Thoracic aorta (tissue), 2 donors: ENCODE measurements at regions not wholly inside any gene's neighbourhood (a gene's known extent, or its start where the extent isn't known, plus 50 kb on each side); places are given as distances from the start of the nearest gene placed in this dataset.

ENCODE experiments used
- ATAC-seq: fragments of 150-250 bp; one replicate; pipeline ENCODE4 v1.8.0; 2017; ENCODE audit warnings: low read depth; ENCODE audit not compliant: insufficient number of reproducible peaks, low FRiP score
- DNase-seq: peaks from one replicate; pipeline ENCODE4 v3.0.0-alpha.2; 2020; ENCODE audit warnings: low spot score
- H3K27ac ChIP-seq, 2 donors: fragments of 200-600 bp; sonication (generic); 1 replicate in 1 of 2; 2 replicates in 1 of 2; pipeline ENCODE4 v1.5.1; 2016; ENCODE audit warnings: mild to moderate bottlenecking in 2 of 2, moderate library complexity in 2 of 2
- H3K27me3 ChIP-seq: fragments of 200-600 bp; sonication (generic); replicated peaks from 2 replicates; pipeline ENCODE4 v1.6.0; 2016; ENCODE audit warnings: mild to moderate bottlenecking; ENCODE audit not compliant: insufficient read depth
- H3K36me3 ChIP-seq: fragments of 200-600 bp; sonication (generic); one replicate; pipeline ENCODE4 v1.5.1; 2016
- H3K4me1 ChIP-seq, 2 donors: fragments of 200-600 bp; sonication (generic); 1 replicate in 1 of 2; 2 replicates in 1 of 2; pipeline versions ENCODE4 v1.5.1 to v1.6.0; 2016; ENCODE audit warnings: low read depth in 2 of 2, mild to moderate bottlenecking in 1 of 2; ENCODE audit not compliant: control insufficient read depth in 1 of 2
- H3K4me3 ChIP-seq: fragments of 200-600 bp; sonication (generic); 2 replicates; pipeline ENCODE4 v1.5.1; 2016; ENCODE audit warnings: mild to moderate bottlenecking
- H3K9me3 ChIP-seq: fragments of 200-600 bp; sonication (generic); 2 replicates; pipeline ENCODE4 v1.5.1; 2016
- CTCF ChIP-seq: fragments of 200-600 bp; sonication (generic); IDR thresholded peaks from one replicate; pipeline ENCODE4 v1.5.1; 2019; ENCODE audit warnings: antibody characterized with exemption

GRCh38 chr2:236693531-236693930 is 123.9 kb downstream of the ACKR3 start:
- no peak for TF ChIP-seq CTCF
- Histone ChIP-seq H3K4me3 (no peak overlapping the region), H3K9me3 (no peaks in the 10 kb centered on the region), H3K27ac (no peak overlapping the region), H3K27me3 (no peaks in the 10 kb centered on the region), H3K36me3 (no peaks in the 10 kb centered on the region), H3K4me1 (peaks cover 21 to 24% of the 10 kb centered on the region in 2 donors)
- no peak for DNase-seq
- no peak for ATAC-seq

GRCh38 chr2:236694146-236694888 is 124.7 kb downstream of the ACKR3 start:
- no peak for ATAC-seq
- Histone ChIP-seq H3K36me3 (no peaks in the 10 kb centered on the region), H3K27ac (no peak overlapping the region), H3K4me1 (peaks cover 13 to 16% of the 10 kb centered on the region in 2 donors), H3K27me3 (no peaks in the 10 kb centered on the region), H3K9me3 (no peaks in the 10 kb centered on the region), H3K4me3 (no peak overlapping the region)
- no peak for DNase-seq
- TF ChIP-seq CTCF: no peak

GRCh38 chr2:236696834-236697233 is 127.2 kb downstream of the ACKR3 start:
- H3K27me3 ChIP-seq: no peaks in the 10 kb centered on the region
- H3K4me3 ChIP-seq: no peak overlapping the region
- ATAC-seq (no peak), DNase-seq (no peak)
- no peaks in the 10 kb centered on the region for H3K4me1 ChIP-seq
- no peak for TF ChIP-seq CTCF
- no peak overlapping the region for H3K27ac ChIP-seq
- H3K36me3 ChIP-seq: no peaks in the 10 kb centered on the region
- no peaks in the 10 kb centered on the region for H3K9me3 ChIP-seq

GRCh38 chr2:236698016-236698627 is 128.5 kb downstream of the ACKR3 start:
- no peak for TF ChIP-seq CTCF
- Histone ChIP-seq H3K36me3 (no peaks in the 10 kb centered on the region), H3K4me1 (no peaks in the 10 kb centered on the region), H3K27me3 (no peaks in the 10 kb centered on the region), H3K9me3 (no peaks in the 10 kb centered on the region), H3K27ac (no peak overlapping the region), H3K4me3 (no peak overlapping the region)
- DNase-seq (no peak), ATAC-seq (no peak)

- no peak for TF ChIP-seq CTCF
- Histone ChIP-seq H3K9me3 (no peaks in the 10 kb centered on the region), H3K36me3 (no peaks in the 10 kb centered on the region), H3K4me1 (no peaks in the 10 kb centered on the region), H3K27me3 (no peaks in the 10 kb centered on the region), H3K27ac (no peak overlapping the region), H3K4me3 (no peak overlapping the region)
- ATAC-seq (no peak), DNase-seq (no peak)
Measured at GRCh38 chr2:236700703-236701102, 131.1 kb downstream of the ACKR3 start.
